DMS79 (cell line): ENCODE measurements at regions not wholly inside any gene's neighbourhood (a gene's known extent, or its start where the extent isn't known, plus 50 kb on each side); places are given as distances from the start of the nearest gene placed in this dataset.

Source experiments
- DNase-seq: peaks from one replicate; lab custom pipeline; 2025; lab: John Stamatoyannopoulos, UW

GRCh38 chr20:48180024-48180423 is 394.7 kb upstream of the SULF2 start:
- DNase-seq, result no peak

DNA sequence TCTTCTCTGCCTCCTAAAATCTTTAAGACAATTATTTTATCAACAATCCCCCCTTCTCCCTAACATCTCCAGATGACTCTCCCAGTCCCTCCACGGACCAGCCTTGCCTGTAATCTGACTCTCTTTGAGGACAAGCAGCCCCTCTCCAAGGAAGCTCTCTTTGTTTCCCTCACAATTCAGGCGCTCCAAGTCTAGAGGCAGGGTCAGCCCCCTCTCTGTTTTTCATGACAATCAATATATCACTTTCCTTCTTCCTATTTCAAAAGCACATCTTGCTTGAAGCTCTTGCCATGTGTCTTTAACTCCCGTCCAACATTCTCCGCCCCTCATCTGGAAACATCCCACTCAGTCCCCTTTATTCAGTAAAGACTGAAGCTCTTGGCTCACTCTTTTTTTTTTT is 393.4 kb upstream of the SULF2 start:
- DNase-seq, result no peak

GRCh38 chr20:48177058-48177457 is 391.8 kb upstream of the SULF2 start:
- DNase-seq, result no peak

- DNase-seq, result no peak
These were observed 390.9 kb upstream of the SULF2 start for GRCh38 chr20:48176139-48176538.

DNA sequence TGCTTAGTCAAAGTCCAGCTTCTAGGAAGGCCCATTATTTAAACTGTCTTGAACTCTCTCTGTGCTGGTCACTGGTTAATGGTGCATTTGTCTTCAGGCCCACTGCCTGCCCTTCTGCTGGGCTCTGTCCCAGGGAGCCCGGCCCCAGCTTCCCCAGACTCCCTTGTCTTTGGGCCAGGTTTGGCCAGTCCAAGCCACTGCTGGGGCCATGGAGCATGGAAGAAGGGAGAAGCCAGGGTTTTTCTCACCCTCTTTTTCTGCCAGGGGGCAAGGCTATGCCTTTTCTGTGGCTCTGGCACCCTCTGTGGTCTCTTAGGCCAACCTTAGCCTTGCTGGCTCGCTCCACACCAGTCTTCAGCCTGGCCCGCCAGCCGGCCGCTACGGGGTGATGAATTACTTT is 390.0 kb upstream of the SULF2 start:
- DNase-seq, result no peak

DNA sequence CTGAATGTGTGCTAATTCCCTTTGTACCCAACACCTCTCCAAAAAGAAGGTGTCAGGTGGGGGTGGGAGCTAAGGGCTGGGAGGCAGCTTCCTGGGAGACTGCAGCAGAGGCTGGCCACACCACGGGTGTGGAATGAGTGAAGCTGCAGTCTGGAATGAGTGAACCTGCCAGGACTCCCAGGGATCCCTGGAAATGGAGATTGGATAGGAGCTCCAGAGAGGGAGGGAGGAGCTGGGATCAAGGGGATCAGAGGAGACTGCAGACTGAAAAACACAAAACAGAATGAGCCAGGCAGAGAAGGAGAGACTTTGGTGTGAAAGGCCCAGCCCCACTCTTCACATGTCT is 387.0 kb upstream of the SULF2 start:
- no peak for DNase-seq

GRCh38 chr20:48171626-48172356 is 386.5 kb upstream of the SULF2 start:
- no peak for DNase-seq

GRCh38 chr20:48171071-48171470 is 385.8 kb upstream of the SULF2 start:
- no peak for DNase-seq

- no peak for DNase-seq
These were observed 385.3 kb upstream of the SULF2 start for GRCh38 chr20:48170625-48171024.

DNA sequence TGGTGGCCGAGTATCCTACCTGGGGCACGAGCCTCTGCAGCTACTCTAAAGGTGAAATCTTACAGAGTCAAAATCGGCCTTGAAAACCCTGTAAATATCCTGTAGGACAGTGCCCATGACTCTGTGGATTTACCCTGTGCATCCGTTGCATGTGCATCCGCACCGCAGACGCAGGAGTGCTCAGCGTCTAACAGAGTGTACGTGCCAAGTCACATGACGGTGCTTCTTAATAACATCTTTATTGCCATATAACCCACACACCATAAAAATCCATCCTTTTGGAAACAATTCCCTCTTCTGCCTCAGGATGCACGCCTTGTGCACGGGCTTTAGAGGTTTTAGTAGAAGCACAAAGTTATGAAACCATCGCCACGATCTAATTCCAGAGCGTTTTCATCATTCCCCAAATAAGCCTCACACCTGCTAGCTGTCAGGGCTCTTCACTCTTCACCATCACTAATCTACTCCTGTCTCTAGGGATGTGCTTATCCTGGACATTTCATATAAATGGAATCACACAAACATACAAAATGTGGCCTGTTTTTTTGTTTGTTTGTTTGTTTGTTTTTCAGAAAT is 384.5 kb upstream of the SULF2 start:
- no peak for DNase-seq

- DNase-seq, result no peak
These were observed 381.0 kb upstream of the SULF2 start for GRCh38 chr20:48166082-48166835.

- no peak for DNase-seq
These were observed 380.1 kb upstream of the SULF2 start for GRCh38 chr20:48165401-48165685.

GRCh38 chr20:48164566-48165400 is 379.5 kb upstream of the SULF2 start:
- DNase-seq, result no peak

DNA sequence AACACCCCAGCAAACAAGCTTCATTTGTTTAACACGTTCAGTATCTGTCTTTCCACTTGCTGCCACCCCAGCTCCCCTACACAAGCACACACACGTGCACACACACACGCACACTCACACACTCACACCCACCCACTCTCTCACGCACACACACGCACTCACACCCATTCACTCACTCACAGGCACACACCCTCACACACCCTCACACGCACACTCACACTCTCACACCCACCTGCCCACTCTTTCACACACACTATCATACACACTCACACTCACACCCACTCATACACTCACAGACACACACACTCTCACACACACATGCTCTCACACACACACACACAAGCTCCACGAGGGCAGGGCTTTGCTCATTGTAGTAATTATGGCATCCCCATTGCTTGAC is 378.8 kb upstream of the SULF2 start:
- DNase-seq, result no peak

DNA sequence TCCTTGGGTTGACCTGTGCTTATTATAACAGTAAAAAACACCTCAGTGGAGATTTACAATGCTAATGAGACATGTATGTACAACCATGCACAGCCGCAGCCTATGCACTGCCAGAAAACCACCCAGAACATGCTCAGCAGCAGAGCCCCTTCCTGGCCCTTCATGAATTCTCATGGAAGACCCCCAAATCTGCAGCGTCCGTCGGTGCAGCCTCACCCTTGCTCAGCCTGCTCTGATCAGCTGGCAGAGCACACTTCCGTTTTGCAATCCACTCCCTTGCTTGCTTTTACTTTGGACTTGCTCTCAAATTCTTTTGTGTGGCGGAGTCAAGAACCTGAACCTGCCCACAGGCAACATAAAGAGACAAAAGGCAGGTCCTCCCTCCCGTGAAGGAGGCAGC is 378.2 kb upstream of the SULF2 start:
- DNase-seq, result no peak

DNA sequence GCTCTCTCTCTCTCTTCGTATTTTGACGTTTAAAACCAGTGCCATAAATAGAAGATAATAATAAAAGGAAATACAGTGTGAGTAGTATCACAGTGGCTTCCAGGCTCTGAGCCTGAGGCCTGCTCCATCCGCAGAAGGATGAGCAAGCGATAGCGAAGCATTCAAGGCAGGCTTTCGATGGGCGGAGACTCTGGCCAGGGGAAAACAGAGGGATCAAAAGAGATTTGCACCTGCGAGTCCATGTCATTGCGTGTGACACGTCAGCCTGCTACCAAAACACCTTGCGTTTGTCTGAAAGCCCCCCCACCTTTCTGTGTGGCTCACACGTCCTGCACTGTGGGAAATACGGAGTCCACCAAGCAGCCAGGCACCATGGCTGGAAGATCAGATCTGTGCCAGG is 377.3 kb upstream of the SULF2 start:
- DNase-seq, result no peak

DNA sequence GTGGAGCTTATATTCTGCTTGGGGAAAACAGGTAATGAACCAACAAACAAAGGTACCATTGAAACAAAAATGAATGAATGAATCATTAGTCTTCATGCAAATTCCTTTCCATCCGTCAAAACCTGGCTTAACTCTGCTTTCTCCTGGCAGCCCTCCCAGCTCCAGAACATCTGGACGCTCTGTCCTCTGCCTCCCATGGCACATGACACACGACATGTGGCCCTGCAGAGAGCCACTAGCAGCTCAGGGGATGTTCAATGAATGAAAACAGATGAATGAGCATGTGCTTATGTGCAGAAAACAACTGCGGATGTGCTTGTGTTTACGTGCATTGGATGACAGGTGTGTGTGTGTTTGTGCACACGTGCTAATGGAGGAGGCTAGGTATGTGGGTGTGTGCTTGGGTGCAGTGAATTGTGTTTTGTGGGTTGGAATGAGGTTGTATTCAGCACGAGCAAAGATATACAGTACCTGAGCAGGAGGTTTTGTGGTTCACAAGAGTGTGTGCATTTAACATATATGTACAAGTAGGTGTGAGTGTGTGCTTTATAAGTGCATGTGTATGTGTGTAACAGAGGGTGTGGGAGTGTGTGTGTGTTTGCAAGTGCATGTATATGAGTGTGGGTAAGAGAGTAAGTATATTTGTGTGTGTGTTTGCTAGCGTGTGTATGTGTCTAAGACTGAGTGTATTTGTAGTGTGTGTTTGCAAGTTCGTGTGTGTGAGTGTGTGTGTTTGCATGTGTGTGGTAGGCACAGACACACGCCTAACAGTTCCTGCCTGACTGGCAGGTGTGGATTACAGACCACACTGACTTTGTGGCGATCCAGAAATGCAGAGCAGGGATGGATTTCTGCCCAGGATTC is 374.1 kb upstream of the SULF2 start:
- DNase-seq, result no peak

DNA sequence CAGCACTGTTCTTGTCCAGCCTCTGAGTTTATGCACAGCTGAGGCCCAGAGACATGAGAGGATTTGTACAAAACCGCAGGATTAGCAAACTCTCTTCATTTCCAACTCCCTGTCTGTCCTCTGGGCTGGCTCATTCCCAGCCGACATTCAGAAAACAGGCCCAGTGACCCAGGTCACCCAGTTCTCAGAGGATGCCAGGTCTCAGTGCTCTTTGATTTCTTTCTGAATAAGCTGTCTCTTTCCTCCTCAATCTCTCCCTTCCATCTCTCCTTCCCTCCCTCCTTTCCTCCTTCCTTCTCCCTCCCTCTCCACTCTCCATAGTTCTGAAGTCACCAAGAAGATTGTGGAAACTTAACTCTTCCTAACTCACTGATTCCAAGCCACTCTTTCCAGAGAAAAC is 372.7 kb upstream of the SULF2 start:
- no peak for DNase-seq

GRCh38 chr20:48156951-48157700 is 371.8 kb upstream of the SULF2 start:
- no peak for DNase-seq

- no peak for DNase-seq
These were observed 371.2 kb upstream of the SULF2 start for GRCh38 chr20:48156521-48156920.

GRCh38 chr20:48155268-48155667 is 370.0 kb upstream of the SULF2 start:
- peak; percentile 45 for DNase-seq
